Right cardiac atrium (tissue), 5 donors: ENCODE measurements at regions not wholly inside any gene's neighbourhood (a gene's known extent, or its start where the extent isn't known, plus 50 kb on each side); places are given as distances from the start of the nearest gene placed in this dataset.
"Not testable (repeated sequence)": the region's sequence is repeated elsewhere in the genome, so short reads cannot be mapped to it uniquely, and the experiment has no call there.

Experiments used
- ATAC-seq, 2 donors: fragments of 200-7000 bp; cut with Tn5 transposase; one replicate each; pipeline versions ENCODE4 v1.8.0 to v1.9.1; 2020; ENCODE audit warnings: moderate library complexity in 2 of 2, mild to moderate bottlenecking in 1 of 2
- DNase-seq, 3 donors: peaks; one replicate each; pipeline ENCODE4 v3.0.0-alpha.2; 2020
- H3K27ac ChIP-seq: one replicate; pipeline ENCODE4 v1.5.1; 2013; ENCODE audit warnings: mild to moderate bottlenecking, low read length, control low read depth, moderate library complexity
- H3K27me3 ChIP-seq: one replicate; pipeline ENCODE4 v1.6.1; 2013; ENCODE audit not compliant: control insufficient read depth, insufficient read depth
- H3K4me1 ChIP-seq: one replicate; pipeline ENCODE4 v1.6.1; 2013; ENCODE audit warnings: low read length; ENCODE audit not compliant: control insufficient read depth, insufficient read depth
- H3K4me3 ChIP-seq: one replicate; pipeline ENCODE4 v1.5.1; 2013; ENCODE audit warnings: low read length, control low read depth
- H3K9me3 ChIP-seq: one replicate; pipeline ENCODE4 v1.6.1; 2013; ENCODE audit warnings: low read length; ENCODE audit not compliant: control insufficient read depth
- WGBS: extraction: QIAGEN DNeasy Blood & Tissue Kit; methylation state at CpG from one replicate; pipeline ENCODE4 v1.1.7; 2013; 5-methylcytosine and 5-hydroxymethylcytosine counted together
- intact Hi-C, 4 donors: fragments of 100-400 bp; cut with DNase I; formaldehyde crosslinking; loops; one replicate each; pipeline versions ENCODE4 v1.11.0 to v1.14.0; 2022 to 2023
- donor health status: healthy with polysubstance abuse.
- donor health status: DM: no; HTN: yes; CAD: no.
- donor health status: DM: no; HTN: no; CAD: no.
- donor health status: DM: no; HTN: yes; CAD: no; lungs with severe emphysema.
- donor health status: DM: yes; HTN: yes; CAD: no.

DNA sequence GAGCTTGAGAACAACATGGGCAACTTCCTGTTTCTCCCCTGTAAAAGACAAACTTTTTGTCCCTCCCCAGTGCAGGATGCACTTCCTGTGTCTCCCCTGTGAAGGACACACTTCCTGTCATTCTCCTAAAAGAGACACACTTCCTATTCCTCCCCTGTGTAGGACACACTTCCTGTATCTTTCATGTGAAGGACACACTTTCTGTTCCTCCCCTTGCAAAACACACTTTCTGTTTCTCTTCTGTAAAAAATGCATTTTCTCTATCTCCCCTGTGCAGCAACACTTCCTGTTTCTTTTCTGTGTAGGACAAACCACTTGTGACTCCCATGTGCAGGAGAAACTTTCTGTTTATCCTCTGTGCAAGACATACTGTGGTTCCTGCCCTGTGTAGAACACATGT, 488.6 kb upstream of the USP9Y start:
- Histone ChIP-seq H3K27me3 (no peaks in the 10 kb centered on the region), H3K9me3 (no peaks in the 10 kb centered on the region), H3K4me3 (no peak overlapping the region), H3K27ac (no peak overlapping the region), H3K4me1 (no peaks in the 10 kb centered on the region)
- intact Hi-C loops, result no loop called here
- ATAC-seq (no peak), DNase-seq (no peak)

DNA sequence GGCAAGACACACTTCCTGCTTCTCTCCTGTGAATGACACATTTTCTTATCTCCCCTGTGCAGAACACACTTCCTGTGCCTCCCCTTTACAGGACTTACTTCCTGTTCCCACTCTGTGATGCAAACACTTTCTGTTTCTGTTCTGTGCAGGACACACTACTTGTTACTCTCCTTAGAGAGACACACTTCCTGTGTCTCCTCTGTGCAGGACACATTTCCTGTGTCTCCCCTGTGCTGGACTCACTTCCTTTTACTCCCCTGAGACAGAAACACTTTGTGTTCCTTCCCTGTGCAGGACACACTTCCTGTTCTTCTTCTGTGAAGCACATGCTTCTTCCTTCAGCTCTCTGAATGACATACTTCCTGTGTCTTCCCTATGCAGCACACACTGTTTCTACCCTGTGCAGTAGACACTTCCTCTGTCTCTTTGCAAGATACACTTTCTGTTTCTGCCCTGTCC, 485.4 kb upstream of the USP9Y start:
- H3K27ac ChIP-seq, result no peak overlapping the region
- H3K4me1 ChIP-seq, result no peaks in the 10 kb centered on the region
- no peak for DNase-seq
- H3K27me3 ChIP-seq, result no peaks in the 10 kb centered on the region
- H3K9me3 ChIP-seq, result no peaks in the 10 kb centered on the region
- no peak for ATAC-seq
- H3K4me3 ChIP-seq, result no peak overlapping the region
- intact Hi-C loops, result no loop called here

DNA sequence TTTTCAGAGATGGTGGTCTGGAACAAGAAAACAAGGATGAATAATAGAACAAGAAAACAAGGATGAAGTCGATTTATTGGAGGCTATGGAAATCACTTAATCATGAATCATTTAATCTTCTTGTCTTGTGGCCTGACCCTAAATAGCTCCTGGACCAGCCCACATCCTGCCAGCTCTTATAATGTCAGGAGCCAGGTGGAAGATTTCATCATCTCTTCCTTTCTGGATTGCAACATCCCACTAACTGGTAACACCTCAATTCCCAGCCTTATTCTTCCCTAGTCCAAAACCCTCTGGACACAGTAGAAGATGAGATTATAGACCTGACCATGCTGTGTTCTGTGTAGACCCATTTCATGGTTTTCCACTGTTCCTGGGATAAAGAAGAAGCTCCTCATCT, 470.1 kb upstream of the USP9Y start:
- Histone ChIP-seq H3K27ac (no peak overlapping the region), H3K4me1 (no peaks in the 10 kb centered on the region), H3K9me3 (no peaks in the 10 kb centered on the region), H3K27me3 (no peaks in the 10 kb centered on the region), H3K4me3 (no peak overlapping the region)
- intact Hi-C loops, result no loop called here
- 32% methylated on average over 1 of the region's 1 CpG for WGBS
- ATAC-seq, result no peak
- no peak for DNase-seq

DNA sequence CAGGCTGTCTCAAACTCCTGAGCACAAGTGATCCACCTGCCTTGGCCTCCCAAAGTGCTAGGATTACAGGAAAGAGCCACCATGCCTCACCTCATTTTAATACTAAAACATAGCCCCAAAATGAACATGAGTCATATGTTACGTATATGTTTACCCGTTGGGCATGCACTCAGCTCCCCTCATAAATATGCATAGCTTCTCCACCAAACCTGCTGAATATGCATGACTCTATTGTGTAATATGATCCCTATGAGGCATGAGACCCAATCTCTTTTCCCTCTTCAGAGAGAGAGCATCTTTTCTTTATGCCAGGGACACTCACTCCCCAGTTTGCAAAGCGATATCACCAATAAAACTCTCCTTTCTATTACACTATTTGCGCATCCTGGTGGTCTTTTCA, 464.6 kb upstream of the USP9Y start:
- ATAC-seq, result no peak

DNA sequence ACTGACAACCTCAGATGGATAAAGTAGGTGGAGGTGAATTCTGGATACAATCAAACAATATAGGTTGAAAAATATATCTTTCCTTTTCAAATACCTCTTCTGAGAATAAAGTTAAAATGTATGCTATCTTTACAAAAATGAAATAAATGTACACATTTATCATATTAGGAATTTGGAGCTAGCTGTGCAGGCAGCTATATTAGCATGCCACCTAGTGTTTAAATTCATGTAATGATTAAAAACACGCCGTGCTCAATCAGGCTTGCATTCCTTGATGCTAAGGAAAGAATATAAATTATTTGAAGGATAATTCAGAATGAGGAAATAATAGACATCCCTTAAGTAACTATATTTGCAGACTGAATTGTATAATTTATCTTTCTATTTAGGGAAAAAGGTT, 460.7 kb upstream of the USP9Y start:
- H3K27ac ChIP-seq, H3K4me3 ChIP-seq, ATAC-seq, intact Hi-C loops, H3K4me1 ChIP-seq, DNase-seq, H3K27me3 ChIP-seq, H3K9me3 ChIP-seq: not testable (repeated sequence)
- 45% methylated on average over 2 of the region's 2 CpGs for WGBS

More for the DNA sequence above, 464.6 kb upstream of the USP9Y start:
- Histone ChIP-seq H3K9me3 (no peaks in the 10 kb centered on the region), H3K4me3 (no peak overlapping the region), H3K4me1 (no peaks in the 10 kb centered on the region), H3K27ac (no peak overlapping the region), H3K27me3 (no peaks in the 10 kb centered on the region)
- DNase-seq, result no peak
- intact Hi-C loops, result no loop called here
- WGBS, result 88% methylated on average over 4 of the region's 4 CpGs

DNA sequence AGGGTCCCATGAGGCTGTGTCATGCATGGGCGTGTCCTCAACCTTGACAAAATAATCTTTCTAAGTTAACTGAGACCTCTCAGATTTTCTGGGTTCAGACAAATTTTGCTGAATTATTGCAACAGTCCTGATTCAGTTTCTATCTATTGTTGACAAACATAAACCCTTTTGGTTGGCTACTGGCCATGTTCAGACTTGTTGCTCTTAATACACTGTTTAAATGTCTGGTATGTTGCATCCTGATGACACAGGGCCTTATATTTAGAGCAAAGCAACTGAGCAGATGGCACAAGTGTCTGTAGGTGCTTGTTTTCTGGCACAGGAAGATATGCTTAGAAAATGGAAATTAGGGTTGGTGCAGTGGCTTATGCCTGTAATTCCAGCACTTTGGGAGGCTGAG, 456.9 kb upstream of the USP9Y start:
- Histone ChIP-seq H3K9me3 (no peaks in the 10 kb centered on the region), H3K27ac (no peak overlapping the region), H3K4me1 (no peaks in the 10 kb centered on the region), H3K27me3 (no peaks in the 10 kb centered on the region), H3K4me3 (no peak overlapping the region)
- intact Hi-C loops, result no loop called here
- no peak for ATAC-seq
- DNase-seq, result no peak
- WGBS, result 31% methylated on average over 1 of the region's 1 CpG

DNA sequence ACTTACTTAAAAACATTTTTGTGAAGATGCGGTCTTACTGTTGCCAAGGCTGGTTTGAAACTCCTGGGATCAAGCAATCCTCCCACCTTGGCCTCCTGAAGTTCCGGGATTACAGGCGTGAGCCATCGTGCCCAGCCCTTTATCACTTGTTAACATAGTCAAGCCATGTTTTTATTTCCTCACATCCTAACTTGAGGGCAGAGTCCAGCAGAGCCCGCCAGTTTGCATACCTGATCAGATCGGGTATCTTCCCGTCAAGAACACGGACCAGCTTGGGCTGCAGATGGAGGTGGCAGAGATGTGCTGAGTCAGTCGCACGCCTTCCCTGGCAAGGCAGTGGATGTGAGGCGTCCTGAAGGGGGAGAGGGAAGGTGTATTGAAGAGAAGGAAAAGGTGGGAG, 447.3 kb upstream of the USP9Y start:
- no peaks in the 10 kb centered on the region for H3K9me3 ChIP-seq
- H3K27ac ChIP-seq, result no peak overlapping the region
- no peak for DNase-seq
- 76% methylated on average over 11 of the region's 11 CpGs for WGBS
- intact Hi-C loops, result no loop called here
- no peak overlapping the region for H3K4me3 ChIP-seq
- no peaks in the 10 kb centered on the region for H3K4me1 ChIP-seq
- no peak for ATAC-seq
- no peaks in the 10 kb centered on the region for H3K27me3 ChIP-seq

DNA sequence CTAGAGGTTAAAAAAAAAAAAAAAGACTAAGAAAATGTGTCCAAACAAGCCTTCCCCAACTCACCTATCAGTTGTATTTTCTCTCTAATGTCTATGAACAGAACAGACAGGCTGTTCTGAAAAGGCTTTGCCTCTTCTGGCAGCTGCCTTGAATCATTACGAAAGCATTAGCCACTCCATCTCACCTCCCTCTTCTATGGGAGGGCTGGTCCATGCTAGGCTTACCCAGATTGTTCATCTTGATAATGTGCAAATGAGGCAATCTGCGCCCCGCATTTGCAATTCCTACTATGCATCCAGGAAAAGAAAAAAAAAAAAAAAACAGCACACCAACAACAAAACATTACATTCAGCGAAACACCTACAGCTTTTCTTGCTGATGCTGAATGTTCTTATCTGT, 429.9 kb upstream of the USP9Y start:
- Histone ChIP-seq H3K4me1 (no peaks in the 10 kb centered on the region), H3K27me3 (no peaks in the 10 kb centered on the region), H3K9me3 (no peaks in the 10 kb centered on the region), H3K4me3 (no peak overlapping the region), H3K27ac (no peak overlapping the region)
- WGBS, result 66% methylated on average over 4 of the region's 4 CpGs
- intact Hi-C loops, result no loop called here
- ATAC-seq (no peak), DNase-seq (no peak)

DNA sequence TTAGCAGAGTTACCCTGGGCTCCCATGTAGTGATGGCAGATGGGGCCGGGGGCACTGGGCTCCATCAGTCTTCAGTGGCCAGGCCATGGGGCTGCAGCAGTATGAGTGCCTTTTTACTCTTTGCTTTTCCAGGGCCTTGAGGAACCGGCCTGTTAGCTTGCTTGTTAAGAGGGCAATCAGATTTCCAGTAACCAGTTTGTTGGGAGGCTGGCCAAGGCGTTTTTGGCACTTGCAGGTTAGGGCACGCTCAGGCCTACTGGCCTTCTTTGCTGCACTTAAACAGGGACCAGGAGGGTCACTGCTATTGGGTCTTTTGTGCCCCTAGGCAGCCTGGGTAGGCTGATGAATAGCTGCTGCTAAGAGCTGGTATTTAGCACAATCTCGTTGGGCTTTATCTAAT, 415.4 kb upstream of the USP9Y start:
- intact Hi-C loops, result no loop called here
- Histone ChIP-seq H3K9me3 (no peaks in the 10 kb centered on the region), H3K27ac (no peak overlapping the region), H3K27me3 (no peaks in the 10 kb centered on the region), H3K4me3 (no peak overlapping the region), H3K4me1 (no peaks in the 10 kb centered on the region)
- DNase-seq (no peak), ATAC-seq (no peak)
- WGBS, result 59% methylated on average over 5 of the region's 5 CpGs

DNA sequence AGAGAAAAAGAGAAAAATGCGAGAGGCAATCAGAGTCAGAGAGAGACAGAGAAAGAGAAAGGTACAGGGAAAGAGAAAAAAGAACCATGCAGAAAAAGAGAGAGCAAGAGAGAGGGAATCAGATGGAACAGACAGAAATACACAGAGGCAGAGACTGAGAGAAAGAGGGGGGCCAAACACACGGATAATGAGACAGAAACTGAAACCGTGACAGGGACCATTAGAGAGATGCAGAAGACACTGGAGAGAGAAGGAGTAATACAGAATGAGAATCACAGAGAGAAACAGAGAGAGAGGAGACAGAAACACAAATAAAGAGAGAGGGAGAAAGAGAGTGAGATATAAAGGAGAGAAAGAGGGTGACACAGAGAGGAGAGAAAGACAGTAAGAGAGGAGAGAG, 412.1 kb upstream of the USP9Y start:
- 48% methylated on average over 3 of the region's 3 CpGs for WGBS
- no peak overlapping the region for H3K27ac ChIP-seq
- no peak overlapping the region for H3K4me3 ChIP-seq
- intact Hi-C loops, result no loop called here
- no peaks in the 10 kb centered on the region for H3K9me3 ChIP-seq
- no peaks in the 10 kb centered on the region for H3K27me3 ChIP-seq
- no peaks in the 10 kb centered on the region for H3K4me1 ChIP-seq
- DNase-seq (no peak), ATAC-seq (no peak)

DNA sequence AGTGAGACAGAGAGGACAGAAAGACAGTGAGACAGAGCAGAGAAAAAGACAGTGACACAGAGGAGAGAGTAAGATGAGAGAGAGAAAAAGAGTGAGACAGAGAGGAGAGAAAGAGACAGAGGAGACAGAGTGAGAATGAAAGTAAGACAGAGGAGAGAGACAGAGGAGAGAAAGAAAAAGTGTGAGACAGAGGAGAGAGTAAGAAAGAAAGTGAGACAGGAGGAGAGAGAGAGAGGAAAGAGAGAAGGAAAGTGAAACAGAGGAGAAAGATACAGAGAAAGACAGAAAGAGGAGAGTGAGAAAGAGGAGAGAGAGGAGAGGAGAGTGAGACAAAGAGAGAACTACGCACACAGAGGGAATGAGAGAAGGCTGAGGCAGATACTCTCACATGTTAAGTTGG, 411.6 kb upstream of the USP9Y start:
- intact Hi-C loops, result no loop called here
- ATAC-seq, result no peak

DNA sequence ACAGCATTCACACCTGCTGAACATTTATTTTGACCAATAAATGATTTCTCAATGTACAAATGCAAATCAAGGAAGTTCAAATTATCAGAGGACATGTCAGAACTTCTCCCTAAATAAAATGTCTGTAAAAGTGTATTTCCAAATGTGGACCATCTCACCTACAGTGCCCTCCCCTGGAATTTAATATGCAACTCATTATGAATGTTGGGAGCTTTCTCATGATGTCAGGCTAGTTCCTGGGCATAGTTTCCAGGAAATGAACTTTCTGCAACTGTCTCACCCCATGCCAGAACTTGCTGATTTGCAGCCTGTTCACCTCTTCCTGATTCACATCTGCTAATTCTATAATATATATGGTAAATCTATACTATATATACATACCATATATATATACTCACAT, 408.5 kb upstream of the USP9Y start:
- no peak overlapping the region for H3K27ac ChIP-seq
- DNase-seq (no peak), ATAC-seq (no peak)
- no peaks in the 10 kb centered on the region for H3K9me3 ChIP-seq
- no peak overlapping the region for H3K4me3 ChIP-seq
- no peaks in the 10 kb centered on the region for H3K27me3 ChIP-seq
- intact Hi-C loops, result no loop called here
- no peaks in the 10 kb centered on the region for H3K4me1 ChIP-seq

More for the DNA sequence above, 411.6 kb upstream of the USP9Y start:
- no peak for DNase-seq
- H3K27me3 ChIP-seq, result no peaks in the 10 kb centered on the region
- H3K4me3 ChIP-seq, result no peak overlapping the region
- no peak overlapping the region for H3K27ac ChIP-seq
- no peaks in the 10 kb centered on the region for H3K9me3 ChIP-seq
- H3K4me1 ChIP-seq, result no peaks in the 10 kb centered on the region
- 75% methylated on average over 1 of the region's 1 CpG for WGBS
